WTC11 (cell line): ENCODE measurements at regions not wholly inside any gene's neighbourhood (a gene's known extent, or its start where the extent isn't known, plus 50 kb on each side); places are given as distances from the start of the nearest gene placed in this dataset.

ENCODE experiments used
- ATAC-seq: fragments of 200-7000 bp; cut with Tn5 transposase; 2 replicates; pipeline ENCODE4 v1.10.0; 2021; ENCODE audit warnings: mild to moderate bottlenecking, moderate library complexity
- CTCF ChIA-PET: fragments of 300-600 bp; sonication (Branson Sonifier 250); formaldehyde crosslinking; loops from one replicate; lab custom pipeline; 2021; ENCODE audit warnings: antibody characterized with exemption; lab: Charles Lee
- POLR2A ChIA-PET: fragments of 350-600 bp; sonication (Branson Sonifier 250); formaldehyde crosslinking; loops from one replicate; lab custom pipeline; 2021; ENCODE audit warnings: antibody characterized with exemption; lab: Charles Lee
- DNase-seq: peaks from one replicate; pipeline ENCODE4 v3.0.0; 2021; ENCODE audit warnings: low spot score
- H3K27ac Mint-ChIP-seq: 2 replicates; pipeline ENCODE4 v1.8.0; 2021; ENCODE audit warnings: mixed read lengths
- H3K27me3 Mint-ChIP-seq: 2 replicates; pipeline ENCODE4 v1.8.0; 2021; ENCODE audit warnings: low read depth, mild to moderate bottlenecking, moderate library complexity, mixed read lengths
- H3K36me3 Mint-ChIP-seq: 2 replicates; pipeline ENCODE4 v1.8.0; 2021; ENCODE audit warnings: mixed read lengths
- H3K4me1 Mint-ChIP-seq: 2 replicates; pipeline ENCODE4 v1.8.0; 2022; ENCODE audit warnings: mixed read lengths
- H3K4me3 Mint-ChIP-seq: 2 replicates; pipeline ENCODE4 v1.8.0; 2021; ENCODE audit warnings: mild to moderate bottlenecking, moderate library complexity, mixed read lengths
- H3K9me3 Mint-ChIP-seq: 2 replicates; pipeline ENCODE4 v1.8.0; 2021; ENCODE audit warnings: mixed read lengths
- GRHL2 ChIP-seq: fragments of 250-450 bp; sonication (Bioruptor Pico); IDR thresholded peaks from 2 replicates; pipeline ENCODE4 v1.8.0; 2022; ENCODE audit warnings: mild to moderate bottlenecking, moderate library complexity; ENCODE audit not compliant: insufficient replicate concordance, severe bottlenecking
- MYBL2 ChIP-seq: sonication (generic); formaldehyde crosslinking; IDR thresholded peaks from 2 replicates; pipeline ENCODE4 v1.8.1; 2023; ENCODE audit warnings: mild to moderate bottlenecking, moderate library complexity, missing genetic modification reagents
- NR3C1 ChIP-seq: sonication (generic); formaldehyde crosslinking; conservative IDR thresholded peaks from 2 replicates; pipeline ENCODE4 v1.8.1; 2023; ENCODE audit warnings: low read depth, mild to moderate bottlenecking, missing genetic modification reagents
- RORB ChIP-seq: fragments of 250-450 bp; sonication (Bioruptor Pico); IDR thresholded peaks from 2 replicates; pipeline ENCODE4 v1.9.0; 2021; ENCODE audit warnings: mild to moderate bottlenecking
- ZBTB21 ChIP-seq: sonication (generic); formaldehyde crosslinking; IDR thresholded peaks from 2 replicates; pipeline ENCODE4 v1.8.1; 2023; ENCODE audit warnings: mild to moderate bottlenecking, missing genetic modification reagents, borderline replicate concordance
- ZNF121 ChIP-seq: sonication (generic); formaldehyde crosslinking; IDR thresholded peaks from 2 replicates; pipeline ENCODE4 v1.8.0; 2023; ENCODE audit warnings: missing genetic modification reagents
- ZNF317 ChIP-seq: sonication (generic); formaldehyde crosslinking; IDR thresholded peaks from 2 replicates; pipeline ENCODE4 v1.8.1; 2023; ENCODE audit warnings: low read depth, mild to moderate bottlenecking, moderate library complexity, missing genetic modification reagents, borderline replicate concordance
- TF ChIP-seq, protein P1 (sequence below): sonication (generic); formaldehyde crosslinking; conservative IDR thresholded peaks from 2 replicates; pipeline ENCODE4 v1.8.1; 2022; ENCODE audit warnings: mild to moderate bottlenecking, missing genetic modification reagents
- TF ChIP-seq, protein P2 (sequence below): fragments of 250-450 bp; sonication (Bioruptor Pico); IDR thresholded peaks from 2 replicates; pipeline ENCODE4 v1.9.0; 2021; ENCODE audit warnings: mild to moderate bottlenecking
- TF ChIP-seq, protein P3 (sequence below): sonication (generic); formaldehyde crosslinking; IDR thresholded peaks from 2 replicates; pipeline ENCODE4 v1.8.1; 2022; ENCODE audit warnings: low read depth, mild to moderate bottlenecking, moderate library complexity, missing genetic modification reagents, borderline replicate concordance
- TF ChIP-seq, protein P4 (sequence below): sonication (generic); formaldehyde crosslinking; IDR thresholded peaks from 2 replicates; pipeline ENCODE4 v1.8.0; 2023; ENCODE audit warnings: mild to moderate bottlenecking, missing genetic modification reagents
- TF ChIP-seq, protein P5 (sequence below): sonication (generic); formaldehyde crosslinking; IDR thresholded peaks from 2 replicates; pipeline ENCODE4 v1.8.1; 2023; ENCODE audit warnings: mild to moderate bottlenecking, missing genetic modification reagents

DNA sequence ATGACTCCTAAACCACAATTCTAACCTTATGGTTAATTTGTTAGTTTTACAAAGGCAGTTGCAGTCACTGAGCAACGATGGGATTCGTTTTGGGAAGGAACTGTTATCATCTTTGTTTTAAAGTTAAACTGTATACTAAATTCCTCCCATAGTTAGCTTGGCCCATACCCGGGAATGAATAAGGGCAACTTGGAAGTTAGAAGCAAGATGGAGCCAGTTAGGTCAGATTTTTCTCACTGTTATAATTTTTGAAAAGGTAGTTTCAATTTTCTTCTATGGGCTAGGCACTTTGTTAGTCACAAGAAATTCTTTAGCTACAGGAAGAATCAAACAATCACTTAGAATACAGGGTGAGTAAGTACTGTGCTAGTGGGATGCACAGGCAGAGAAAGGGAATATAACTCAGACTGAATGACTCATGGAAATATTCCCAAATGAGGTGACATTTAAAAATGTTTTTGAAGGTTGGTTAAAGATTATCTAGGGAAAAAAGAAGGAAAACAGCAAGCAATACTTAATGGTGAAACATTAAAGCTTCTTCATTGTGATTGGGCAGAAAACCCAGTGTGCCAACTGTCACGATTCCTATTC, 153.6 kb downstream of the MAGEB17 start:
- no peak for ATAC-seq
- TF ChIP-seq, protein P1, sequence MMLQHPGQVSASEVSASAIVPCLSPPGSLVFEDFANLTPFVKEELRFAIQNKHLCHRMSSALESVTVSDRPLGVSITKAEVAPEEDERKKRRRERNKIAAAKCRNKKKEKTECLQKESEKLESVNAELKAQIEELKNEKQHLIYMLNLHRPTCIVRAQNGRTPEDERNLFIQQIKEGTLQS (CRISPR knock-in tag), result no peak
- no peak for TF ChIP-seq NR3C1
- no peak for TF ChIP-seq MYBL2 (CRISPR knock-in tag)
- no peak for TF ChIP-seq ZNF121 (CRISPR knock-in tag)
- TF ChIP-seq, protein P2, sequence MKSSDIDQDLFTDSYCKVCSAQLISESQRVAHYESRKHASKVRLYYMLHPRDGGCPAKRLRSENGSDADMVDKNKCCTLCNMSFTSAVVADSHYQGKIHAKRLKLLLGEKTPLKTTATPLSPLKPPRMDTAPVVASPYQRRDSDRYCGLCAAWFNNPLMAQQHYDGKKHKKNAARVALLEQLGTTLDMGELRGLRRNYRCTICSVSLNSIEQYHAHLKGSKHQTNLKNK, result no peak
- DNase-seq, result no peak

DNA sequence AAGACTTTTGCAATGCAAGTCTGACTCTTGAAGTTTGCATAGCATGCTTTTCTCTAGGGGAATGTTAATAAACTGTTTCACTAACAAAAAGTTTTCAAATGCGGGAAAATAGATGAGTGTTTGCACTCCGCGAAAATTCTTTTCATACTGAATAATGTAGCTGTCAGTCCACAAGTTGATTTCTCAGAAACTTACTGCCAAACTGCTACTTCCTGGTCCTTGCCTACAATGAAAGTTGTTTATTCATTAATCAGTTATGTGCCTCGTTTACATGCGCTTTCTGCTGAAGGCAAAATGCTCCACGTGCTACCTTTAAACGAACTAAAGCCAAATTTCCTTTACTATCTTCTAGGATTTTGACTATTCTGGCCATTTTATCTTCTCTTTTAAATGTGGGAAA, 166.2 kb downstream of the MAGEB17 start:
- CTCF ChIA-PET, result no interaction called here
- H3K4me1 Mint-ChIP-seq, result peaks cover 5% of the 10 kb centered on the region; the same call in 1 of the 2 replicates
- peaks cover 10% of the 10 kb centered on the region for H3K9me3 Mint-ChIP-seq
- H3K27ac Mint-ChIP-seq, result no peak overlapping the region
- no peak overlapping the region for H3K4me3 Mint-ChIP-seq
- ATAC-seq, result no peak
- no peaks in the 10 kb centered on the region for H3K27me3 Mint-ChIP-seq
- no peak for DNase-seq
- TF ChIP-seq, protein P3, sequence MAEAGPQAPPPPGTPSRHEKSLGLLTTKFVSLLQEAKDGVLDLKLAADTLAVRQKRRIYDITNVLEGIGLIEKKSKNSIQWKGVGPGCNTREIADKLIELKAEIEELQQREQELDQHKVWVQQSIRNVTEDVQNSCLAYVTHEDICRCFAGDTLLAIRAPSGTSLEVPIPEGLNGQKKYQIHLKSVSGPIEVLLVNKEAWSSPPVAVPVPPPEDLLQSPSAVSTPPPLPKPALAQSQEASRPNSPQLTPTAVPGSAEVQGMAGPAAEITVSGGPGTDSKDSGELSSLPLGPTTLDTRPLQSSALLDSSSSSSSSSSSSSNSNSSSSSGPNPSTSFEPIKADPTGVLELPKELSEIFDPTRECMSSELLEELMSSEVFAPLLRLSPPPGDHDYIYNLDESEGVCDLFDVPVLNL (CRISPR knock-in tag), result no peak
- TF ChIP-seq GRHL2 (CRISPR knock-in tag) (no peak), ZBTB21 (CRISPR knock-in tag) (no peak), RORB (no peak)
- TF ChIP-seq, protein P4, sequence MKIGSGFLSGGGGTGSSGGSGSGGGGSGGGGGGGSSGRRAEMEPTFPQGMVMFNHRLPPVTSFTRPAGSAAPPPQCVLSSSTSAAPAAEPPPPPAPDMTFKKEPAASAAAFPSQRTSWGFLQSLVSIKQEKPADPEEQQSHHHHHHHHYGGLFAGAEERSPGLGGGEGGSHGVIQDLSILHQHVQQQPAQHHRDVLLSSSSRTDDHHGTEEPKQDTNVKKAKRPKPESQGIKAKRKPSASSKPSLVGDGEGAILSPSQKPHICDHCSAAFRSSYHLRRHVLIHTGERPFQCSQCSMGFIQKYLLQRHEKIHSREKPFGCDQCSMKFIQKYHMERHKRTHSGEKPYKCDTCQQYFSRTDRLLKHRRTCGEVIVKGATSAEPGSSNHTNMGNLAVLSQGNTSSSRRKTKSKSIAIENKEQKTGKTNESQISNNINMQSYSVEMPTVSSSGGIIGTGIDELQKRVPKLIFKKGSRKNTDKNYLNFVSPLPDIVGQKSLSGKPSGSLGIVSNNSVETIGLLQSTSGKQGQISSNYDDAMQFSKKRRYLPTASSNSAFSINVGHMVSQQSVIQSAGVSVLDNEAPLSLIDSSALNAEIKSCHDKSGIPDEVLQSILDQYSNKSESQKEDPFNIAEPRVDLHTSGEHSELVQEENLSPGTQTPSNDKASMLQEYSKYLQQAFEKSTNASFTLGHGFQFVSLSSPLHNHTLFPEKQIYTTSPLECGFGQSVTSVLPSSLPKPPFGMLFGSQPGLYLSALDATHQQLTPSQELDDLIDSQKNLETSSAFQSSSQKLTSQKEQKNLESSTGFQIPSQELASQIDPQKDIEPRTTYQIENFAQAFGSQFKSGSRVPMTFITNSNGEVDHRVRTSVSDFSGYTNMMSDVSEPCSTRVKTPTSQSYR (CRISPR knock-in tag), result no peak
- TF ChIP-seq, protein P5, sequence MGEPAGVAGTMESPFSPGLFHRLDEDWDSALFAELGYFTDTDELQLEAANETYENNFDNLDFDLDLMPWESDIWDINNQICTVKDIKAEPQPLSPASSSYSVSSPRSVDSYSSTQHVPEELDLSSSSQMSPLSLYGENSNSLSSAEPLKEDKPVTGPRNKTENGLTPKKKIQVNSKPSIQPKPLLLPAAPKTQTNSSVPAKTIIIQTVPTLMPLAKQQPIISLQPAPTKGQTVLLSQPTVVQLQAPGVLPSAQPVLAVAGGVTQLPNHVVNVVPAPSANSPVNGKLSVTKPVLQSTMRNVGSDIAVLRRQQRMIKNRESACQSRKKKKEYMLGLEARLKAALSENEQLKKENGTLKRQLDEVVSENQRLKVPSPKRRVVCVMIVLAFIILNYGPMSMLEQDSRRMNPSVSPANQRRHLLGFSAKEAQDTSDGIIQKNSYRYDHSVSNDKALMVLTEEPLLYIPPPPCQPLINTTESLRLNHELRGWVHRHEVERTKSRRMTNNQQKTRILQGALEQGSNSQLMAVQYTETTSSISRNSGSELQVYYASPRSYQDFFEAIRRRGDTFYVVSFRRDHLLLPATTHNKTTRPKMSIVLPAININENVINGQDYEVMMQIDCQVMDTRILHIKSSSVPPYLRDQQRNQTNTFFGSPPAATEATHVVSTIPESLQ, result no peak
- TF ChIP-seq, all 79 proteins: peak for 0
- 0 out of 2 replicates have a peak, but pooled peaks cover 2% of the 10 kb centered on the region for H3K36me3 Mint-ChIP-seq
- POLR2A ChIA-PET, result no interaction called here

More for the DNA sequence above, 153.6 kb downstream of the MAGEB17 start:
- Mint-ChIP-seq H3K4me3 (no peak overlapping the region), H3K9me3 (peaks cover 23% of the 10 kb centered on the region), H3K4me1 (peaks cover 7% of the 10 kb centered on the region), H3K36me3 (peaks cover 28% of the 10 kb centered on the region), H3K27ac (no peak overlapping the region), H3K27me3 (peaks cover 2% of the 10 kb centered on the region; the same call in 1 of the 2 replicates)
- CTCF ChIA-PET, result no interaction called here
- POLR2A ChIA-PET, result no interaction called here

DNA sequence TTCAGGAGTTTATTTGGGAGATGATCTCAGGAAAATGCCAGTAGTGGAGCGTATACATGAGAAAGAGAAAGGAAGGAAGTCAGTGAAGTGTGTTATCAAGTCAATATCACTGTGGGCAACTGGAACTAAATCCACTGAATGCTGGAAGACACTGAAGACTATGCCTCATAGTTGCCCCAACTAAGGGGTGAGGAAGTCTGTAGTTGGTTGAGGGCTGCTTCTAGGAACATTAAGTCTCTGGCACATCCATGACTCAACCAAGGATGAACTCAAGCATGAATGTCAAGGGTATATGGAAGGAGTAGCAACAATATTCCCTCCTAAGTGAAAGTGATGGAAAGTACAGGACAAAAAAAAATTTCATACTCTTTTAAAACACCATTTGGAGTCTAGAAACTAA, 167.9 kb downstream of the MAGEB17 start:
- Mint-ChIP-seq H3K9me3 (peaks cover 13% of the 10 kb centered on the region), H3K27me3 (no peaks in the 10 kb centered on the region), H3K4me3 (no peak overlapping the region), H3K27ac (no peak overlapping the region), H3K36me3 (peaks cover 4% of the 10 kb centered on the region), H3K4me1 (peaks cover 5% of the 10 kb centered on the region; the same call in 1 of the 2 replicates)
- ChIA-PET POLR2A (no interaction called here), CTCF (no interaction called here)
- TF ChIP-seq ZNF317 (CRISPR knock-in tag), result no peak
- TF ChIP-seq GRHL2 (CRISPR knock-in tag), result no peak
- ATAC-seq (no peak), DNase-seq (no peak)
